Dermis microvascular lymphatic vessel endothelial cell (primary cell): ENCODE measurements at regions not wholly inside any gene's neighbourhood (a gene's known extent, or its start where the extent isn't known, plus 50 kb on each side); places are given as distances from the start of the nearest gene placed in this dataset.

Experiments used
- DNase-seq, 2 donors: peaks; one replicate each; pipeline versions ENCODE4 v3.0.0 to v3.0.0-alpha.2; 2010; ENCODE audit warnings: low read depth in 2 of 2

- no peak for DNase-seq
Measured at GRCh38 chr11:109968781-109969180, 124.4 kb upstream of the ZC3H12C start.

GRCh38 chr11:109970516-109971183, 122.5 kb upstream of the ZC3H12C start:
- no peak for DNase-seq

DNA sequence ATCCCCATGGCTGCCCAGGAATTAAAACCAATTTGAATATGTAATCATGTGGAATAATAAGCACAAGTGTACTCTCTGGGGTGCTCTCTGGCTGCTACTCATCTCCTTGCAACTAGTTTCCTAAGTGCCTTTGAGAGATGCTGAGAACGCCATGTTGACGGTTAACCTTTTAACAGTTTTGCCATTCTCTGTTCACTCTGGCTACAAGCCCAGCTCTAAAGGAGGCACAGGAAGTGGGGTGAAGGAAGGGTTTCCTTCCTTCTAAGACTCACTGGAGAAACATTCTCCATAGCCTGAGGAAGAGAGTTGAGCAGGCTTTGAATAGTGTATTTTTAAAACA, 122.0 kb upstream of the ZC3H12C start:
- DNase-seq, result peak in 1 of 2 donors; percentile 88

- no peak for DNase-seq
Measured at GRCh38 chr11:109972181-109972715, 120.9 kb upstream of the ZC3H12C start.

- DNase-seq, result no peak
Measured at GRCh38 chr11:109972939-109973338, 120.3 kb upstream of the ZC3H12C start.

DNA sequence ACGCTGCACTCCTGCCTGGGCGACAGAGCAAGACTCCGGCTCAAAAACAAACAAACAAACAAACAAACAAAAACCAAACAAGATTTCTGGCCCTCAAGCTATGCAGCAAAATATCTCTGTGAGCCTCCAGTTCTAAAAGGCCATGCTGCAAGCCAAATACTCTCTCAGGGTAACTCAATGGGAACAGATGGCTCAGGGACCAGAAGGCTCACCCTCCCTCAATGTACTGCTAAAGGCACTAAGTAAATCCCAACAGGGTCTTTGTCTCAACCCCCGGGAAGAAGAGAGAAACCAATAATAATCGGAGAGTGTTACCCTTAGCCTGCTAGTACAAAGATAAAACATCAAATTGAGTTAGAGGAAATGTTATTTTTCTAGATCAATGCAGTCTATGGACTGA, 119.7 kb upstream of the ZC3H12C start:
- DNase-seq, result no peak

DNA sequence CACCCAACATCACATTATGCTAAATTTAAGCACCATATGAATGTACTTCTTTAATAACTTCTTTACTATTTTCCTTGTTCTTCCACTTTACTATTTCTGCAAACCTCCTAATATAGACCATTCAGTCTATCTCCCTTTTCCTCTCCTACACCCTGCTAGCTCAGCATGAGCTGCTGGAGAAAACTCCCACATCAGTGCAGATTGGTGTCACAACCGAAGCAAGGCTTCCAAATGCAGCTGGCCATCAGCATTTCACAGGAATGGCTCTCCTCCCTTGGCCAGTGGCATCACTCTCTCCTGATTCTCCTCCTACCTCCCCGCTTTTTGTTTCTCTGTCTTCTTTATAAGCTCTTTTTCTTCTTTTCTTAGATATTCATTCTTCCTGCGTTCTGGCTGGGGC, 118.7 kb upstream of the ZC3H12C start:
- no peak for DNase-seq

GRCh38 chr11:109978895-109979294, 114.3 kb upstream of the ZC3H12C start:
- DNase-seq, result peak in 1 of 2 donors; percentile 53

DNA sequence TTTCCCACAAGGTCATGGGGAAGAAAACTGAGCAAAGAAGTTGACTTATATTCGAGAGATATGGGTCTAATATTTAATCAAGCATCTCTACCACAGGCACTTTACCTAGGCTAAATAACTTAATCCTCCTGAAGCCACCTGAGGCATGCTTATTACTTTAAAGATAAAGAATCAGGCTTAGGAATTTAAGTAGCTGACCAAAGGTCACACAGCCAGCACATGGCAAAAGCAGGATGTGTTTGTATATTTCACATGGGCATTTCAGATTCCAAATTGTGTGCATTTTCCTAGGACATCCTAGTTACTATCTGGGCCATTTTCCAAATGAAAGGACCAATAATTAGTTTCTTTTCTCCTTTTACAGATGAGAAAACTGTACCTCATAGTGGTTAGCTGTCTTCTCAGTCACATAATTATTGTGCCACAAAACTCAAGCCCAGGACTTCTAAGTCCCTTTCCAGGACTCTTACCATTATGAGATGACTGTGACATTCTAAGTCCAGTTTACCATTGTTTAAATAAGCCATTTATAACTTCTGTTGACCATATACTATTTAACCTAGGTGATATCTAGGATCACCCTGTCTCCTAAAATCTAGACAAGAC, 112.1 kb upstream of the ZC3H12C start:
- no peak for DNase-seq

DNA sequence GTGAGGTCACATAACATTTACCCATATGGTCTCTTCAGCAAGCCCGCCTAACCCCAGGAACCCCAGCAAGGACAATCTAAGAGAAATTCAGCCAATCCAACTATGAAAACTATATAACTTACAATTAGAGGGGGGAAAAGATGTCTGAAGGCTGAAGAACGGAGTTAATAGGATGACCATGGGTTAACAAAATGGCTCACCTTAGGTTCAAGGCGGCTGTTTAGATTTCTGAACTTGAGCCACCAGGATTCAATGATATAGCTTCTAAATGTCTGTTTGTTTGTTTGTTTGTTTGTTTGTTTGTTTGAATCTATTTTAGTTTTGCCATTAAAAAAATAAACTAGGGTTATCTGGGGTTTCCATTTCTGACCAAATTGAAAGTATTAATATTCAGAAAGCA, 109.8 kb upstream of the ZC3H12C start:
- DNase-seq, result no peak

DNA sequence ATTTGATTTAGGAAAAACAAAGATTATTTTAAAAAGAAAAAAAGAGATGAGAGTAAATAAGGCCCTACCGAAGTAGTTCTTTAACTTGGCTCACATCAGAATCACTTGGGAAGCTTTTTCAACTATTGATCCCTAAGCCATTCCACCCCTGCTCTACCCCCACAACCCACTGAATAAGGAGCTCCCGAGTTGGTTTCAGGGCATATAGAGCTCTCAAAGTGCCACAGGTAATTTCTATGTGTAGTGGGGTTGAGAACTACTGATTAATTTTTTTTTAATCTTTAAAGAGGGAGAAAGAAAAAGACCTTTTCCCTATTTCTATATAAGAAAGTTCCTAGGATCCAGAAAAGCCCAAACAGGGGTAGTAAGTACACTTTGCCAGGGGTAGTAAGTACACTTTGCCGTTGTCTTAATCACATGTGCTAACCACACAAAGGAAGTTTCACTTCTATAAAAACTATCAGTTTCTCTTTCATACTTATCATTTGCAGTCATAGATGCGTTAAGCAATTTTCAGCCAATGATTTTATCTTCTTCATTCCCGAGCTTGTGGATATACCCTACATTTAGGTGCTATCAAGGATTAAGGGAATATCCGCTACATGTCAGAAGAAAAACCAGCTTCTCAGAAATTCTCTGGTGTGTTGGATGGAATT, 108.4 kb upstream of the ZC3H12C start:
- no peak for DNase-seq

- DNase-seq, result no peak
Measured at GRCh38 chr11:109986488-109986887, 106.7 kb upstream of the ZC3H12C start.

GRCh38 chr11:109991835-109992234, 101.4 kb upstream of the ZC3H12C start:
- no peak for DNase-seq

- DNase-seq, result no peak
Measured at GRCh38 chr11:109993786-109994185, 99.4 kb upstream of the ZC3H12C start.

- DNase-seq, result no peak
Measured at GRCh38 chr11:109994907-109995306, 98.3 kb upstream of the ZC3H12C start.

DNA sequence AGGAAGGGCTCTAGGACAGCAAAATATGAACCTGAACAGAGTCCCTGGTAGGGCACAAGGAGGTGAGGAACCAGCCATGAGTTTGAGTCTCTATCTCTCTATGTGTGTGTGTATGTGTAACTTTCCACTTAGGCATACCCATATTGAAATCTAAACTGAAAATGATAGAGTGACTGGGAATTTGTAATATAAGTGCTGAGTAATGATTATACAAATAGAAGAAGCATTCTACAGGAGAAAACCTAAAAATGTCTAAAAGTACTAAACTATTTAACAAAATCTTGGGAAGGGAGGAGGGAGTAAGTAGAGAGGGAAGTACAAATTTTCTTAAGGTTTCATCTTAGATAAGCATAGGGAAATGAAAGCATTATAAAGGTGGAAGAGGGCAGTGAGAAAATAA, 97.1 kb upstream of the ZC3H12C start:
- no peak for DNase-seq

- no peak for DNase-seq
Measured at GRCh38 chr11:109998921-109999320, 94.3 kb upstream of the ZC3H12C start.

GRCh38 chr11:110000031-110000502, 93.1 kb upstream of the ZC3H12C start:
- DNase-seq, result peak in 1 of 2 donors; percentile 25

GRCh38 chr11:110000850-110001249, 92.3 kb upstream of the ZC3H12C start:
- no peak for DNase-seq

- no peak for DNase-seq
Measured at GRCh38 chr11:110003426-110003825, 89.8 kb upstream of the ZC3H12C start.

DNA sequence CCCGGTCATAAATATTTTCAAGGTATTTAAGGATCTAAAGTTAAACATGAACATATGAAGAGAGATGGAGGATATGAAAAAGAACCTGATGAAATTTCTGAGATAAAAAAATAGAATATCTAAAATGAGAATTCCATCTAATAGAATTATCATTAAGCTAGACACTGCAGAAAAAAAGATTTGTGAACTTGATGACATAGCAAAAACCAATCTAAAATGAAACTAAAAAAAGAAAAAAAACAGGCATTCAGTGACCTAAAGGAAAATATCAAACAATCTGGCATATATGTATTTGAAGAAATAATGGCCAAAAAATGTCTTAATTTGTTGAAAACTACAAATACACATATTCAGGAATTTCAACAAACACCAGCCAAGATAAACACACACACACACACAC, 81.6 kb upstream of the ZC3H12C start:
- DNase-seq, result no peak

DNA sequence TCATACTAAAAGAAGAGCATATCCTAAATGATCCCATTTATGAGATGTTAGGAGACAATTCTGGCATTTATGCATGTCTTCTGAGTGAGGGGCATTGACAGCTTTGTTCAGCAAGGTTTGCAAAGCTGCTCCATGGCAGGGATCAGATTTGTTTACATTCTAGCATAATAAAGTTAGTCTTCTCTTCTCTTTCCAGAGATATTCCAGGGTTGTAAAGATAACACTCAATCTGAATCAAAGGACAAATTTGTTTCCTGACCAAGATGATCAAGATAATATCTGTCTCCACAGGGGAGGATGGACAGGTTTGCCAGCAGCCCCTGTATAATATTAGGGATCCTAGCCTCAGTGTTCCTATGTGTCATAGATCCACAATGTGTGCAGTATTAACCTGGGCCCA, 77.5 kb upstream of the ZC3H12C start:
- no peak for DNase-seq

GRCh38 chr11:110019675-110020074, 73.5 kb upstream of the ZC3H12C start:
- DNase-seq, result no peak
